H1 (cell line): ENCODE measurements at regions not wholly inside any gene's neighbourhood (a gene's known extent, or its start where the extent isn't known, plus 50 kb on each side); places are given as distances from the start of the nearest gene placed in this dataset.

Source experiments
- ASH2L ChIP-seq: fragments of 200-600, 300-600 bp; sonication (generic); IDR thresholded peaks from one replicate; pipeline ENCODE4 v1.7.1; 2017; ENCODE audit warnings: low read length
- CEBPB ChIP-seq: IDR thresholded peaks from 2 replicates; pipeline ENCODE4 v1.6.1; 2012; ENCODE audit warnings: low read depth, low read length
- CREB1 ChIP-seq: IDR thresholded peaks from 2 replicates; pipeline ENCODE4 v1.6.1; 2012; ENCODE audit warnings: inconsistent platforms
- SUZ12 ChIP-seq: fragments of 200-600 bp; sonication (generic); IDR thresholded peaks from 2 replicates; pipeline ENCODE4 v1.6.1; 2012; ENCODE audit warnings: mild to moderate bottlenecking, inconsistent platforms, low read length, moderate library complexity, mixed read lengths
- TF ChIP-seq, protein P1 (sequence below): fragments of 300-600 bp; sonication (generic); IDR thresholded peaks from 2 replicates; pipeline ENCODE4 v1.7.1; 2012; ENCODE audit warnings: low read length, moderate library complexity, mild to moderate bottlenecking, inconsistent platforms; ENCODE audit not compliant: insufficient replicate concordance

GRCh38 chr12:112607427-112607826 lies 184.1 kb upstream of the RPH3A start (continued):
- TF ChIP-seq, protein P1, sequence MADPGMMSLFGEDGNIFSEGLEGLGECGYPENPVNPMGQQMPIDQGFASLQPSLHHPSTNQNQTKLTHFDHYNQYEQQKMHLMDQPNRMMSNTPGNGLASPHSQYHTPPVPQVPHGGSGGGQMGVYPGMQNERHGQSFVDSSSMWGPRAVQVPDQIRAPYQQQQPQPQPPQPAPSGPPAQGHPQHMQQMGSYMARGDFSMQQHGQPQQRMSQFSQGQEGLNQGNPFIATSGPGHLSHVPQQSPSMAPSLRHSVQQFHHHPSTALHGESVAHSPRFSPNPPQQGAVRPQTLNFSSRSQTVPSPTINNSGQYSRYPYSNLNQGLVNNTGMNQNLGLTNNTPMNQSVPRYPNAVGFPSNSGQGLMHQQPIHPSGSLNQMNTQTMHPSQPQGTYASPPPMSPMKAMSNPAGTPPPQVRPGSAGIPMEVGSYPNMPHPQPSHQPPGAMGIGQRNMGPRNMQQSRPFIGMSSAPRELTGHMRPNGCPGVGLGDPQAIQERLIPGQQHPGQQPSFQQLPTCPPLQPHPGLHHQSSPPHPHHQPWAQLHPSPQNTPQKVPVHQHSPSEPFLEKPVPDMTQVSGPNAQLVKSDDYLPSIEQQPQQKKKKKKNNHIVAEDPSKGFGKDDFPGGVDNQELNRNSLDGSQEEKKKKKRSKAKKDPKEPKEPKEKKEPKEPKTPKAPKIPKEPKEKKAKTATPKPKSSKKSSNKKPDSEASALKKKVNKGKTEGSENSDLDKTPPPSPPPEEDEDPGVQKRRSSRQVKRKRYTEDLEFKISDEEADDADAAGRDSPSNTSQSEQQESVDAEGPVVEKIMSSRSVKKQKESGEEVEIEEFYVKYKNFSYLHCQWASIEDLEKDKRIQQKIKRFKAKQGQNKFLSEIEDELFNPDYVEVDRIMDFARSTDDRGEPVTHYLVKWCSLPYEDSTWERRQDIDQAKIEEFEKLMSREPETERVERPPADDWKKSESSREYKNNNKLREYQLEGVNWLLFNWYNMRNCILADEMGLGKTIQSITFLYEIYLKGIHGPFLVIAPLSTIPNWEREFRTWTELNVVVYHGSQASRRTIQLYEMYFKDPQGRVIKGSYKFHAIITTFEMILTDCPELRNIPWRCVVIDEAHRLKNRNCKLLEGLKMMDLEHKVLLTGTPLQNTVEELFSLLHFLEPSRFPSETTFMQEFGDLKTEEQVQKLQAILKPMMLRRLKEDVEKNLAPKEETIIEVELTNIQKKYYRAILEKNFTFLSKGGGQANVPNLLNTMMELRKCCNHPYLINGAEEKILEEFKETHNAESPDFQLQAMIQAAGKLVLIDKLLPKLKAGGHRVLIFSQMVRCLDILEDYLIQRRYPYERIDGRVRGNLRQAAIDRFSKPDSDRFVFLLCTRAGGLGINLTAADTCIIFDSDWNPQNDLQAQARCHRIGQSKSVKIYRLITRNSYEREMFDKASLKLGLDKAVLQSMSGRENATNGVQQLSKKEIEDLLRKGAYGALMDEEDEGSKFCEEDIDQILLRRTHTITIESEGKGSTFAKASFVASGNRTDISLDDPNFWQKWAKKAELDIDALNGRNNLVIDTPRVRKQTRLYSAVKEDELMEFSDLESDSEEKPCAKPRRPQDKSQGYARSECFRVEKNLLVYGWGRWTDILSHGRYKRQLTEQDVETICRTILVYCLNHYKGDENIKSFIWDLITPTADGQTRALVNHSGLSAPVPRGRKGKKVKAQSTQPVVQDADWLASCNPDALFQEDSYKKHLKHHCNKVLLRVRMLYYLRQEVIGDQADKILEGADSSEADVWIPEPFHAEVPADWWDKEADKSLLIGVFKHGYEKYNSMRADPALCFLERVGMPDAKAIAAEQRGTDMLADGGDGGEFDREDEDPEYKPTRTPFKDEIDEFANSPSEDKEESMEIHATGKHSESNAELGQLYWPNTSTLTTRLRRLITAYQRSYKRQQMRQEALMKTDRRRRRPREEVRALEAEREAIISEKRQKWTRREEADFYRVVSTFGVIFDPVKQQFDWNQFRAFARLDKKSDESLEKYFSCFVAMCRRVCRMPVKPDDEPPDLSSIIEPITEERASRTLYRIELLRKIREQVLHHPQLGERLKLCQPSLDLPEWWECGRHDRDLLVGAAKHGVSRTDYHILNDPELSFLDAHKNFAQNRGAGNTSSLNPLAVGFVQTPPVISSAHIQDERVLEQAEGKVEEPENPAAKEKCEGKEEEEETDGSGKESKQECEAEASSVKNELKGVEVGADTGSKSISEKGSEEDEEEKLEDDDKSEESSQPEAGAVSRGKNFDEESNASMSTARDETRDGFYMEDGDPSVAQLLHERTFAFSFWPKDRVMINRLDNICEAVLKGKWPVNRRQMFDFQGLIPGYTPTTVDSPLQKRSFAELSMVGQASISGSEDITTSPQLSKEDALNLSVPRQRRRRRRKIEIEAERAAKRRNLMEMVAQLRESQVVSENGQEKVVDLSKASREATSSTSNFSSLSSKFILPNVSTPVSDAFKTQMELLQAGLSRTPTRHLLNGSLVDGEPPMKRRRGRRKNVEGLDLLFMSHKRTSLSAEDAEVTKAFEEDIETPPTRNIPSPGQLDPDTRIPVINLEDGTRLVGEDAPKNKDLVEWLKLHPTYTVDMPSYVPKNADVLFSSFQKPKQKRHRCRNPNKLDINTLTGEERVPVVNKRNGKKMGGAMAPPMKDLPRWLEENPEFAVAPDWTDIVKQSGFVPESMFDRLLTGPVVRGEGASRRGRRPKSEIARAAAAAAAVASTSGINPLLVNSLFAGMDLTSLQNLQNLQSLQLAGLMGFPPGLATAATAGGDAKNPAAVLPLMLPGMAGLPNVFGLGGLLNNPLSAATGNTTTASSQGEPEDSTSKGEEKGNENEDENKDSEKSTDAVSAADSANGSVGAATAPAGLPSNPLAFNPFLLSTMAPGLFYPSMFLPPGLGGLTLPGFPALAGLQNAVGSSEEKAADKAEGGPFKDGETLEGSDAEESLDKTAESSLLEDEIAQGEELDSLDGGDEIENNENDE, result no peak
- TF ChIP-seq SUZ12, result no peak
- TF ChIP-seq ASH2L, result no peak
- no peak for TF ChIP-seq CREB1
- no peak for TF ChIP-seq CEBPB
